ENCODE measurements at regions not wholly inside any gene's neighbourhood (a gene's known extent, or its start where the extent isn't known, plus 50 kb on each side); places are given as distances from the start of the nearest gene placed in this dataset.

GRCh38 chr2:136444323-136444722, 321.0 kb upstream of the THSD7B start:
- TF ChIP-seq CTCF (IDR thresholded peaks at IDR 0.05; ENCODE audit: borderline replicate concordance, extremely low read depth, low read length, poor library complexity, severe bottlenecking) (no peak), EZH2 (IDR thresholded peaks at IDR 0.05; ENCODE audit: borderline replicate concordance, low read depth, low read length, severe bottlenecking) (no peak)

All from DND-41 (cell line).